HEK293 (cell line): ENCODE measurements at regions not wholly inside any gene's neighbourhood (a gene's known extent, or its start where the extent isn't known, plus 50 kb on each side); places are given as distances from the start of the nearest gene placed in this dataset.

Source experiments
- CTCF ChIA-PET: fragments of 350-600 bp; formaldehyde crosslinking; extraction: SDS; loops from one replicate; lab custom pipeline; 2021; ENCODE audit warnings: antibody characterized with exemption; lab: Yijun Ruan, JAX
- POLR2A ChIA-PET: fragments of 300-600 bp; formaldehyde crosslinking; extraction: SDS; loops from one replicate; lab custom pipeline; 2020; ENCODE audit warnings: antibody characterized with exemption, inconsistent platforms; lab: Yijun Ruan, JAX
- H3K27ac ChIP-seq: fragments of 200-500 bp; sonication (Bioruptor generic); 2 replicates; pipeline ENCODE4 v1.5.1; 2014; ENCODE audit warnings: low read depth, low read length, control low read depth, inconsistent platforms; ENCODE audit errors: extremely low read depth
- H3K36me3 ChIP-seq, 2 experiments: fragments of 200-500 bp in 1 of 2; sonication (Bioruptor generic) in 1 of 2; 1 replicate in 1 of 2; 2 replicates in 1 of 2; pipeline ENCODE4 v1.5.1; 2014 to 2017; ENCODE audit warnings: inconsistent platforms in 2 of 2, low read length in 2 of 2; ENCODE audit not compliant: control insufficient read depth in 2 of 2, insufficient read depth in 1 of 2
- H3K4me1 ChIP-seq: fragments of 200-500 bp; sonication (Bioruptor generic); 2 replicates; pipeline ENCODE4 v1.5.1; 2014; ENCODE audit warnings: mild to moderate bottlenecking, low read length, inconsistent platforms; ENCODE audit not compliant: control insufficient read depth, insufficient read depth
- H3K4me3 ChIP-seq: 2 replicates; pipeline ENCODE4 v1.5.1; 2011; ENCODE audit warnings: low read depth, mild to moderate bottlenecking, control low read depth, low read length, moderate library complexity
- H3K9me3 ChIP-seq: fragments of 200-500 bp; sonication (Bioruptor generic); 2 replicates; pipeline ENCODE4 v1.5.1; 2014; ENCODE audit warnings: low read depth, low read length, inconsistent platforms; ENCODE audit not compliant: control insufficient read depth, insufficient read depth
- AEBP2 ChIP-seq: fragments of 450-650 bp; formaldehyde crosslinking; IDR thresholded peaks from 2 replicates; pipeline ENCODE4 v1.5.1; 2016; ENCODE audit warnings: missing biosample characterization, missing genetic modification characterization, borderline replicate concordance
- GLI2 ChIP-seq: fragments of 450-650 bp; formaldehyde crosslinking; IDR thresholded peaks from 2 replicates; pipeline ENCODE4; 2017; ENCODE audit warnings: missing biosample characterization, missing genetic modification characterization, low read depth, borderline replicate concordance
- HOXD13 ChIP-seq: sonication (generic); formaldehyde crosslinking; IDR thresholded peaks from 2 replicates; pipeline ENCODE4 v1.8.0; 2022; ENCODE audit warnings: missing genetic modification reagents, borderline replicate concordance
- KLF16 ChIP-seq: fragments of 450-650 bp; formaldehyde crosslinking; IDR thresholded peaks from 2 replicates; pipeline ENCODE4 v1.5.1; 2017; ENCODE audit warnings: missing biosample characterization, missing genetic modification characterization
- KLF9 ChIP-seq: fragments of 450-650 bp; formaldehyde crosslinking; IDR thresholded peaks from 2 replicates; pipeline ENCODE4 v1.5.1; 2016; ENCODE audit warnings: missing biosample characterization, missing genetic modification characterization, low read depth
- SP2 ChIP-seq: fragments of 450-650 bp; formaldehyde crosslinking; IDR thresholded peaks from 2 replicates; pipeline ENCODE4 v1.5.1; 2016; ENCODE audit warnings: missing biosample characterization, missing genetic modification characterization
- ZFHX2 ChIP-seq: fragments of 450-650 bp; formaldehyde crosslinking; conservative IDR thresholded peaks from 2 replicates; pipeline ENCODE4 v1.5.1; 2016; ENCODE audit warnings: missing biosample characterization, missing genetic modification characterization
- ZNF10 ChIP-seq: fragments of 450-650 bp; formaldehyde crosslinking; IDR thresholded peaks from 2 replicates; pipeline ENCODE4 v1.5.1; 2017; ENCODE audit warnings: missing biosample characterization, missing genetic modification characterization
- ZNF132 ChIP-seq: fragments of 450-650 bp; formaldehyde crosslinking; IDR thresholded peaks from 2 replicates; pipeline ENCODE4 v1.5.1; 2017; ENCODE audit warnings: missing biosample characterization, missing genetic modification characterization, borderline replicate concordance
- ZNF174 ChIP-seq: fragments of 450-650 bp; formaldehyde crosslinking; IDR thresholded peaks from 2 replicates; pipeline ENCODE4 v1.5.0; 2017; ENCODE audit warnings: missing biosample characterization, mild to moderate bottlenecking, missing genetic modification characterization
- ZNF202 ChIP-seq: fragments of 450-650 bp; formaldehyde crosslinking; IDR thresholded peaks from 2 replicates; pipeline ENCODE4 v1.5.1; 2016; ENCODE audit warnings: missing biosample characterization, missing genetic modification characterization, borderline replicate concordance
- ZNF239 ChIP-seq: fragments of 450-650 bp; formaldehyde crosslinking; IDR thresholded peaks from 2 replicates; pipeline ENCODE4 v1.5.1; 2016; ENCODE audit warnings: missing biosample characterization, missing genetic modification characterization
- ZNF292 ChIP-seq: fragments of 450-650 bp; formaldehyde crosslinking; IDR thresholded peaks from 2 replicates; pipeline ENCODE4 v1.5.1; 2016; ENCODE audit warnings: low read depth, missing biosample characterization, missing genetic modification characterization, borderline replicate concordance
- ZNF335 ChIP-seq: fragments of 450-650 bp; formaldehyde crosslinking; conservative IDR thresholded peaks from 2 replicates; pipeline ENCODE4 v1.5.1; 2016; ENCODE audit warnings: missing biosample characterization, missing genetic modification characterization
- ZNF391 ChIP-seq: fragments of 450-650 bp; formaldehyde crosslinking; IDR thresholded peaks from 2 replicates; pipeline ENCODE4 v1.5.1; 2016; ENCODE audit warnings: low read depth, missing biosample characterization, missing genetic modification characterization, borderline replicate concordance
- ZNF530 ChIP-seq: fragments of 450-650 bp; formaldehyde crosslinking; IDR thresholded peaks from 2 replicates; pipeline ENCODE4 v1.5.1; 2016; ENCODE audit warnings: low read depth, missing biosample characterization, missing genetic modification characterization
- ZNF621 ChIP-seq: fragments of 450-650 bp; formaldehyde crosslinking; IDR thresholded peaks from 2 replicates; pipeline ENCODE4 v1.5.1; 2017; ENCODE audit warnings: missing biosample characterization, missing genetic modification characterization
- ZNF654 ChIP-seq: fragments of 450-650 bp; formaldehyde crosslinking; IDR thresholded peaks from 2 replicates; pipeline ENCODE4 v1.5.1; 2016; ENCODE audit warnings: low read depth, missing biosample characterization, missing genetic modification characterization
- TF ChIP-seq, protein P1 (sequence below): fragments of 450-650 bp; formaldehyde crosslinking; IDR thresholded peaks from 2 replicates; pipeline ENCODE4 v1.5.1; 2016; ENCODE audit warnings: missing biosample characterization, missing genetic modification characterization
- TF ChIP-seq, protein P2 (sequence below): fragments of 450-650 bp; formaldehyde crosslinking; IDR thresholded peaks from 2 replicates; pipeline ENCODE4 v1.5.1; 2016; ENCODE audit warnings: missing biosample characterization, missing genetic modification characterization
- TF ChIP-seq, protein P3 (sequence below): fragments of 450-650 bp; formaldehyde crosslinking; IDR thresholded peaks from 2 replicates; pipeline ENCODE4 v1.5.1; 2017; ENCODE audit warnings: missing biosample characterization, missing genetic modification characterization
- TF ChIP-seq, protein P4 (sequence below): fragments of 450-650 bp; formaldehyde crosslinking; IDR thresholded peaks from 2 replicates; pipeline ENCODE4 v1.5.1; 2016; ENCODE audit warnings: missing biosample characterization, missing genetic modification characterization

GRCh38 chr5:3145641-3146040 lies 394.2 kb upstream of the IRX2 start:
- no peak overlapping the region for H3K27ac ChIP-seq
- no peaks in the 10 kb centered on the region for H3K36me3 ChIP-seq
- H3K4me3 ChIP-seq: no peak overlapping the region
- CTCF ChIA-PET: no interaction called here
- no peaks in the 10 kb centered on the region for H3K4me1 ChIP-seq
- POLR2A ChIA-PET: no interaction called here
- H3K9me3 ChIP-seq: no peaks in the 10 kb centered on the region
- TF ChIP-seq ZNF654 (tag by site-specific recombination) (no peak), ZNF530 (no peak), KLF16 (tag by site-specific recombination) (no peak), HOXD13 (CRISPR knock-in tag) (no peak), ZNF391 (no peak)

- CTCF ChIA-PET: interaction anchor here (0.7 kb wide), 1 partner anchor 583 kb away, joined by 4 read pairs; no protein-coding TSS in a partner anchor
Observed at GRCh38 chr5:3143382-3143781, 391.9 kb upstream of the IRX2 start.

DNA sequence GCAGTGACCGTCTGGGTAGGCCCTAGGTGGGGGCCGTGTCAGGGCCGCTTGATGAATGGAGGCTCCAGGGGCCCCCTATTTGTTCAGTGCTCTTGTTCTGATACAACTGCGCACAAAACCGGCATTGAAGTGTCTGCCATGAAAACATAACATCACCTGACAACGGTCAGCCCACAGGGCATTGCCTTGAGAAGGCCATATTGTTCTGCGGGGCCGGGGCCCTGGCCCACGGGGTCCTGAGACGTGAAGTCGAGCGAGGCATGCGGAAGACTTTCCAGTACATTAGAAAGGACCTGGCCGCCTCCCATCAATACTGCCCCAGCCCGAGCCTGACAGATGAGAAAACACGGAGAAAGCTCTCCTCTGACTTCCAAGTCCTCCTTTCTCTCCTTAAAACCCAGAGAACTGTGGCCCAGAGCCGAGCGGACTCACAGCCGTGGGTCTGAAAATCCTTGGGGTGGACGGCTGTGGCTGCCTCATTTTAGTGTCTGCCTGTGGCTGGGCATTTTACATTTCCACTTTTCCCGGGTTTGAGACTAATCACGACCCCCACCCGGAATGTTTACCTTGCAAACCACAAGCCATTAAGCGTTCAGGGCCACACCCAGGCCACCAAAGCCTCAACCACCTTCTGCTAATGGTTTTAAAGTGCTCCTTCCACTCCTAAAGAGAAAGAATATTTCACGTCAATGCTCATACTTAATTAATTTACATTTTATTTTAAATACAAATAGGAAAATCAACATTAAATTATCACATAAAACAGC lies 391.0 kb upstream of the IRX2 start:
- H3K4me1 ChIP-seq: no peaks in the 10 kb centered on the region
- no peaks in the 10 kb centered on the region for H3K9me3 ChIP-seq
- H3K4me3 ChIP-seq: no peak overlapping the region
- TF ChIP-seq, protein P1, sequence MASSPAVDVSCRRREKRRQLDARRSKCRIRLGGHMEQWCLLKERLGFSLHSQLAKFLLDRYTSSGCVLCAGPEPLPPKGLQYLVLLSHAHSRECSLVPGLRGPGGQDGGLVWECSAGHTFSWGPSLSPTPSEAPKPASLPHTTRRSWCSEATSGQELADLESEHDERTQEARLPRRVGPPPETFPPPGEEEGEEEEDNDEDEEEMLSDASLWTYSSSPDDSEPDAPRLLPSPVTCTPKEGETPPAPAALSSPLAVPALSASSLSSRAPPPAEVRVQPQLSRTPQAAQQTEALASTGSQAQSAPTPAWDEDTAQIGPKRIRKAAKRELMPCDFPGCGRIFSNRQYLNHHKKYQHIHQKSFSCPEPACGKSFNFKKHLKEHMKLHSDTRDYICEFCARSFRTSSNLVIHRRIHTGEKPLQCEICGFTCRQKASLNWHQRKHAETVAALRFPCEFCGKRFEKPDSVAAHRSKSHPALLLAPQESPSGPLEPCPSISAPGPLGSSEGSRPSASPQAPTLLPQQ (tag by site-specific recombination): no peak
- no peak for TF ChIP-seq AEBP2
- TF ChIP-seq, protein P2, sequence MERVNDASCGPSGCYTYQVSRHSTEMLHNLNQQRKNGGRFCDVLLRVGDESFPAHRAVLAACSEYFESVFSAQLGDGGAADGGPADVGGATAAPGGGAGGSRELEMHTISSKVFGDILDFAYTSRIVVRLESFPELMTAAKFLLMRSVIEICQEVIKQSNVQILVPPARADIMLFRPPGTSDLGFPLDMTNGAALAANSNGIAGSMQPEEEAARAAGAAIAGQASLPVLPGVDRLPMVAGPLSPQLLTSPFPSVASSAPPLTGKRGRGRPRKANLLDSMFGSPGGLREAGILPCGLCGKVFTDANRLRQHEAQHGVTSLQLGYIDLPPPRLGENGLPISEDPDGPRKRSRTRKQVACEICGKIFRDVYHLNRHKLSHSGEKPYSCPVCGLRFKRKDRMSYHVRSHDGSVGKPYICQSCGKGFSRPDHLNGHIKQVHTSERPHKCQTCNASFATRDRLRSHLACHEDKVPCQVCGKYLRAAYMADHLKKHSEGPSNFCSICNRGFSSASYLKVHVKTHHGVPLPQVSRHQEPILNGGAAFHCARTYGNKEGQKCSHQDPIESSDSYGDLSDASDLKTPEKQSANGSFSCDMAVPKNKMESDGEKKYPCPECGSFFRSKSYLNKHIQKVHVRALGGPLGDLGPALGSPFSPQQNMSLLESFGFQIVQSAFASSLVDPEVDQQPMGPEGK (tag by site-specific recombination): no peak
- TF ChIP-seq GLI2 (tag by site-specific recombination): no peak
- no peak for TF ChIP-seq ZNF621
- no peak for TF ChIP-seq ZFHX2 (tag by site-specific recombination)
- no peak for TF ChIP-seq ZNF132 (tag by site-specific recombination)
- TF ChIP-seq ZNF10: no peak
- no peak overlapping the region for H3K27ac ChIP-seq
- H3K36me3 ChIP-seq: no peaks in the 10 kb centered on the region
- POLR2A ChIA-PET: no interaction called here
- CTCF ChIA-PET: no interaction called here

More at GRCh38 chr5:3143382-3143781, 391.9 kb upstream of the IRX2 start:
- no peak overlapping the region for H3K27ac ChIP-seq
- no peaks in the 10 kb centered on the region for H3K4me1 ChIP-seq
- POLR2A ChIA-PET: no interaction called here
- H3K9me3 ChIP-seq: no peaks in the 10 kb centered on the region
- no peak overlapping the region for H3K4me3 ChIP-seq
- TF ChIP-seq, protein P3, sequence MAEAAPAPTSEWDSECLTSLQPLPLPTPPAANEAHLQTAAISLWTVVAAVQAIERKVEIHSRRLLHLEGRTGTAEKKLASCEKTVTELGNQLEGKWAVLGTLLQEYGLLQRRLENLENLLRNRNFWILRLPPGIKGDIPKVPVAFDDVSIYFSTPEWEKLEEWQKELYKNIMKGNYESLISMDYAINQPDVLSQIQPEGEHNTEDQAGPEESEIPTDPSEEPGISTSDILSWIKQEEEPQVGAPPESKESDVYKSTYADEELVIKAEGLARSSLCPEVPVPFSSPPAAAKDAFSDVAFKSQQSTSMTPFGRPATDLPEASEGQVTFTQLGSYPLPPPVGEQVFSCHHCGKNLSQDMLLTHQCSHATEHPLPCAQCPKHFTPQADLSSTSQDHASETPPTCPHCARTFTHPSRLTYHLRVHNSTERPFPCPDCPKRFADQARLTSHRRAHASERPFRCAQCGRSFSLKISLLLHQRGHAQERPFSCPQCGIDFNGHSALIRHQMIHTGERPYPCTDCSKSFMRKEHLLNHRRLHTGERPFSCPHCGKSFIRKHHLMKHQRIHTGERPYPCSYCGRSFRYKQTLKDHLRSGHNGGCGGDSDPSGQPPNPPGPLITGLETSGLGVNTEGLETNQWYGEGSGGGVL (tag by site-specific recombination): no peak
- TF ChIP-seq, protein P4, sequence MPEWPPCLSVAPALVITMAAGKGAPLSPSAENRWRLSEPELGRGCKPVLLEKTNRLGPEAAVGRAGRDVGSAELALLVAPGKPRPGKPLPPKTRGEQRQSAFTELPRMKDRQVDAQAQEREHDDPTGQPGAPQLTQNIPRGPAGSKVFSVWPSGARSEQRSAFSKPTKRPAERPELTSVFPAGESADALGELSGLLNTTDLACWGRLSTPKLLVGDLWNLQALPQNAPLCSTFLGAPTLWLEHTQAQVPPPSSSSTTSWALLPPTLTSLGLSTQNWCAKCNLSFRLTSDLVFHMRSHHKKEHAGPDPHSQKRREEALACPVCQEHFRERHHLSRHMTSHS (tag by site-specific recombination): no peak
- no peak for TF ChIP-seq ZNF239 (tag by site-specific recombination)
- TF ChIP-seq SP2 (tag by site-specific recombination): no peak
- no peak for TF ChIP-seq ZNF335 (tag by site-specific recombination)
- no peak for TF ChIP-seq KLF9
- no peak for TF ChIP-seq ZNF202
- TF ChIP-seq ZNF292 (tag by site-specific recombination): no peak
- no peak for TF ChIP-seq ZNF174 (tag by site-specific recombination)
- no peak for TF ChIP-seq GLI2 (tag by site-specific recombination)
- H3K36me3 ChIP-seq: no peaks in the 10 kb centered on the region
